GM12865 (cell line): ENCODE measurements at regions not wholly inside any gene's neighbourhood (a gene's known extent, or its start where the extent isn't known, plus 50 kb on each side); places are given as distances from the start of the nearest gene placed in this dataset.

Experiments
- DNase-seq: peaks from one replicate; pipeline ENCODE4 v3.0.0; 2010; ENCODE audit warnings: low read depth
- H3K4me3 ChIP-seq: 2 replicates; pipeline ENCODE4 v1.5.1; 2011; ENCODE audit warnings: mild to moderate bottlenecking, low read depth, low read length, control low read depth
- TF ChIP-seq, protein P1 (sequence below): IDR thresholded peaks from 2 replicates; pipeline ENCODE4 v1.5.1; 2011; ENCODE audit warnings: low read length, control low read depth, low read depth, inconsistent platforms; ENCODE audit not compliant: insufficient read depth; ENCODE audit errors: missing control alignments

DNA sequence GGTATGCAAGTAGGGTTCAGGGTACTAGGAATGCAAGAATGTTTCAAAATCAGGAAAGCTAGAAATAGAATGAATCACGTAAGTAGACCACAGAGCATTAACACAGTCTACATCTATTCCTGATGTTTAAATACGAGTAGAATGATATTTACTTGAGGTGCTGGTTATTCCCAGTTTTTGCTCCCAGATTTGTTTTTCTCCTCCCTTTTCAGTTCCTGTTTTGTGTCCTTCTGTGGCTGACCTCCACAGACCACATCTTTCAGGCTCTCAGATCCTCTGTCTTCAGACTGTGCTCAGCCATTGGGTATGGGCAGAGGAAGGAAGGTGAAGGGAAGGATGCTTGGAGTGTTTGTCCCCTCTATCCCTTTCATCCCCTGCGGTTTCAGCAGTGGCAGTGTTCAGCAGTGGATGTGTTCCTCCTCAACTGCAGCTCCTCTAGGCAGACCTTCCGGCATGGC, 276.6 kb downstream of the ZNF621 start:
- DNase-seq, result no peak
- TF ChIP-seq, protein P1, sequence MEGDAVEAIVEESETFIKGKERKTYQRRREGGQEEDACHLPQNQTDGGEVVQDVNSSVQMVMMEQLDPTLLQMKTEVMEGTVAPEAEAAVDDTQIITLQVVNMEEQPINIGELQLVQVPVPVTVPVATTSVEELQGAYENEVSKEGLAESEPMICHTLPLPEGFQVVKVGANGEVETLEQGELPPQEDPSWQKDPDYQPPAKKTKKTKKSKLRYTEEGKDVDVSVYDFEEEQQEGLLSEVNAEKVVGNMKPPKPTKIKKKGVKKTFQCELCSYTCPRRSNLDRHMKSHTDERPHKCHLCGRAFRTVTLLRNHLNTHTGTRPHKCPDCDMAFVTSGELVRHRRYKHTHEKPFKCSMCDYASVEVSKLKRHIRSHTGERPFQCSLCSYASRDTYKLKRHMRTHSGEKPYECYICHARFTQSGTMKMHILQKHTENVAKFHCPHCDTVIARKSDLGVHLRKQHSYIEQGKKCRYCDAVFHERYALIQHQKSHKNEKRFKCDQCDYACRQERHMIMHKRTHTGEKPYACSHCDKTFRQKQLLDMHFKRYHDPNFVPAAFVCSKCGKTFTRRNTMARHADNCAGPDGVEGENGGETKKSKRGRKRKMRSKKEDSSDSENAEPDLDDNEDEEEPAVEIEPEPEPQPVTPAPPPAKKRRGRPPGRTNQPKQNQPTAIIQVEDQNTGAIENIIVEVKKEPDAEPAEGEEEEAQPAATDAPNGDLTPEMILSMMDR, result no peak
- no peak overlapping the region for H3K4me3 ChIP-seq

DNA sequence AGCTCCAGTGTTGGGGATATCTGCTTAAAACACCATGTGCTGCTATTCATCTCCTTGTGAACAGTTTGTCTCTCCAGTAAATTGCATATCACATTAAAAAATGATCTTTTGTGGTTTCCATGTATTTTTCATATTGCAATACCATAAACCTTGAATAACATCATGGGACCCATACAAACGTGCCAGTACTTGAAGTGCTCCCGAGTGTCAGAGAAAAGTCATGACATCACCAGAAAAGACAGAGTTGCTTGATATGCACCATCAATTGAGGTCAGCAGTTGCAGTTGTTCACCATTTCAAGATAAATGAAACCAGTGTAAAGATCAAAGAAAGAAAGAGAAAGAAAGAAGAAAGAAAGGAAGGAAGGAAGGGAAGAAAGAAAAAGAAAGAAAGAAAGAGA, 278.6 kb downstream of the ZNF621 start:
- no peak overlapping the region for H3K4me3 ChIP-seq
- no peak for DNase-seq
- TF ChIP-seq, protein P1, result no peak

DNA sequence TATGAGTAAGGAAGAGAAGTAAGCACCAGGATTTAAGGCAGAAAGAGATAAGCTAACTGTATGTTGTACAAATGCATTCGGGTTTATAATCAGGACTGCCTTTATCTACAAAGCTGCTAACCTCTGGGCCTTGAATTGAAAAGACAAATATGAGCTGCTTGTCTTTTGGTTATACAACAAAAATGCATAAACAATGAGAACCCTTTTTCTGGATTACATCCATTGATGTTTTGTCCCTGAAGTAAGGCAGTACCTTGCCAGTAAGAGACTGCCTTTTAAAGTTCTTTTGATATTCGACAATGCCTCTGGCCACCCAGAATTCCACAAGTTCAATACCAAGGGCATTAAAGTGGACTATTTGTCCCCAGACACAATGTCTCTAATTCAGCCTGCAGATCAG, 280.7 kb downstream of the ZNF621 start:
- no peak overlapping the region for H3K4me3 ChIP-seq
- TF ChIP-seq, protein P1, result no peak
- DNase-seq, result no peak

DNA sequence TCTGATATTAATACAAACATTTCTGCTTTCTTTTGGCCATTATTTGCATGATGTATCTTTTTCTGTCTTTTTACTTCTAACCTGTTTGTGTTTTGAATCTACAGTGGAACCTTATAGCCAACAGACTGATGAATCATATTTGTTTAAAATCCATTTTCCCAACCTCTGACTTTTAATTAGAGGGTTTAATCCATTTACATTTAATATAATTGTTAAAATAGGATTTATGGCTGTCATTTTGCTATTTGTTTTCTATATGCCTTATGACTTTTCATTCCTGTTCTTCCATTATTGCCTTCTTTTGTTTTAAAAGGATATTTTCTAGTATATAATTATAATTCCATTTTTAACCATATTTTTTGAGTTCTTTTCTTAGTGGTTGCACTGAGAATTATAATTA, 286.1 kb downstream of the ZNF621 start:
- DNase-seq, result no peak
- TF ChIP-seq, protein P1, result no peak
- H3K4me3 ChIP-seq, result no peak overlapping the region

DNA sequence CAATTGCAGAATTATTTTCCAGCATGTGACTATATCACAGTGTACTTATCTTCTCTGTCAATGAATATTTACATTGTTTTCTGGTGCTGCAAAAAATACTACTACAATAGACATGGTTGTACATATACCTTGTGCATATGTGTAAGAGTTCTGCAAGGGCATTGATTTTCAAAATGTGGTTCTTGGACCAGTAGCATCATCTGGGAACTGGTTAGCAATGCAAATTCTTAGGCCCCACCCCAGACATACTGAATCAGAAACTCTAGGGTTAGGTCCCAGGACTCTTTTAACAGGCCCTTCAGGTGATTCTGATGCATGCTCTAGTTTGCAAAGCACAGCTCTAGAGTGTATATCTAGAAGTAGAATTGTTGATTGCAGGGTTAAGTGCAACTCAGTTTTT, 292.3 kb downstream of the ZNF621 start:
- no peak for DNase-seq
- TF ChIP-seq, protein P1, result no peak
- no peak overlapping the region for H3K4me3 ChIP-seq

DNA sequence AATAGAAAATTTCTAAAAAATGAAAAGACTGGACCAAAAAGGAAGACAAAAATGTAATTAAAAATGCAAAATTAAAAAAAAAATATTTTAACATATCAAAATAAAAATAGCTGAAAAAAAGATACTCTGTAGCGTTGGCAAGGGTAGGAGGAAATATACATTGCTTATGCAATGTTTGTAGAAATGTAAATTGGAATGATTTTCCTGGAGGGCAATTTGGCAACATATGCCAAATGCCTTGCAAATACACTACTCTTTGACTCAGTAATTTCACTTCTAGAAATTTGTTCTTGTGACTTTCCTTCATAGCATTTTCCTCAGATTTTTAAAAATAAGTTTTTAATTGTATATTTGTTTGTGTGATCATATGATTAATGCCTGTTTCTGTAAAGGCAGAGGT, 296.6 kb downstream of the ZNF621 start:
- DNase-seq, result no peak
- no peak overlapping the region for H3K4me3 ChIP-seq
- TF ChIP-seq, protein P1, result no peak

DNA sequence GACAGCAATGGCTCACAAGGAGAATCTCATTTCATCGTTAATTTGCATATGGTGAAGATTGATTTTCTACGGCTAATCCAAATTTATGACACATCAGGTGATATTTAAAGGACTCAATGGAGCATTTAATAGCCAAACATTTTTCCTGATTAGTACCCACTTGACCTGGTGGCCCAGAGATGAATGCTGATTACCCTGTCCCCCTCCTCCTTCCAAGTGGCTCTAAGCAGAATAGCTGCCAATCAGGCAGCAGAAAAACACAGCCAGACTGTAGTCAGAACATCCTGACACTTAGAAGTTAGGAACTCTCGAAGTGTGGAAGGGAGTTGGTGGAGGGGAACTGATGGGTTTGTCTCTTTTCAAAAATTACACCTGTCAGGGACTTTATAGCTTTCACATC, 302.5 kb downstream of the ZNF621 start:
- no peak overlapping the region for H3K4me3 ChIP-seq
- TF ChIP-seq, protein P1, result no peak
- DNase-seq, result no peak
